Stimulated activated naive CD8-positive, alpha-beta T cell treated with anti-CD3 and anti-CD28 coated beads, Interleukin-15, Interleukin-2, amounts not matched to agents 100 U/mL and 50 U/mL, for 24 hours (primary cell): ENCODE measurements at regions not wholly inside any gene's neighbourhood (a gene's known extent, or its start where the extent isn't known, plus 50 kb on each side); places are given as distances from the start of the nearest gene placed in this dataset.
"Not testable (repeated sequence)": the region's sequence is repeated elsewhere in the genome, so short reads cannot be mapped to it uniquely, and the experiment has no call there.

ENCODE experiments used
- ATAC-seq: fragments of 150-1000 bp; cut with Tn5 transposase; one replicate; pipeline ENCODE4 v1.10.0; 2021
- DNase-seq: peaks from one replicate; pipeline ENCODE4 v3.0.0; 2021

GRCh38 chr9:63812822-63813221, 1472.2 kb downstream of the FOXD4L5 start:
- not testable (repeated sequence) for DNase-seq
- peak; percentile 86 for ATAC-seq

- not testable (repeated sequence) for ATAC-seq, DNase-seq
Observed at GRCh38 chr9:63804205-63804604, 1480.8 kb downstream of the FOXD4L5 start.

GRCh38 chr9:63794081-63794685, 1490.8 kb downstream of the FOXD4L5 start:
- ATAC-seq, DNase-seq: not testable (repeated sequence)

- not testable (repeated sequence) for DNase-seq, ATAC-seq
Observed at GRCh38 chr9:63787454-63787853, 1497.6 kb downstream of the FOXD4L5 start.

GRCh38 chr9:63785059-63785458, 1500.0 kb downstream of the FOXD4L5 start:
- not testable (repeated sequence) for ATAC-seq

GRCh38 chr9:63784421-63784820, 1500.6 kb downstream of the FOXD4L5 start:
- DNase-seq, ATAC-seq: not testable (repeated sequence)

More at GRCh38 chr9:63785059-63785458, 1500.0 kb downstream of the FOXD4L5 start:
- not testable (repeated sequence) for DNase-seq

GRCh38 chr9:63781817-63782439, 1503.1 kb downstream of the FOXD4L5 start:
- not testable (repeated sequence) for ATAC-seq, DNase-seq

- DNase-seq: not testable (repeated sequence)
- ATAC-seq: peak; percentile 96
Observed at GRCh38 chr9:63781390-63781789, 1503.6 kb downstream of the FOXD4L5 start.

GRCh38 chr9:63776220-63776619, 1508.8 kb downstream of the FOXD4L5 start:
- not testable (repeated sequence) for ATAC-seq, DNase-seq

- ATAC-seq, DNase-seq: not testable (repeated sequence)
Observed at GRCh38 chr9:63775092-63775426, 1510.0 kb downstream of the FOXD4L5 start.

- DNase-seq, ATAC-seq: not testable (repeated sequence)
Observed at GRCh38 chr9:63774369-63775091, 1510.5 kb downstream of the FOXD4L5 start.

GRCh38 chr9:63762230-63762629, 1522.8 kb downstream of the FOXD4L5 start:
- not testable (repeated sequence) for ATAC-seq, DNase-seq

- not testable (repeated sequence) for DNase-seq, ATAC-seq
Observed at GRCh38 chr9:63729021-63729420, 1556.0 kb downstream of the FOXD4L5 start.

- no peak for DNase-seq
- ATAC-seq: no peak
Observed at GRCh38 chr9:63728287-63728686, 1556.7 kb downstream of the FOXD4L5 start.

- not testable (repeated sequence) for ATAC-seq, DNase-seq
Observed at GRCh38 chr9:63708285-63708684, 1576.7 kb downstream of the FOXD4L5 start.

GRCh38 chr9:63704456-63704855, 1580.6 kb downstream of the FOXD4L5 start:
- not testable (repeated sequence) for ATAC-seq

GRCh38 chr9:63703670-63704069, 1581.3 kb downstream of the FOXD4L5 start:
- ATAC-seq: not testable (repeated sequence)
- DNase-seq: peak; percentile 30

More at GRCh38 chr9:63704456-63704855, 1580.6 kb downstream of the FOXD4L5 start:
- DNase-seq: not testable (repeated sequence)

GRCh38 chr9:63703138-63703665, 1581.8 kb downstream of the FOXD4L5 start:
- not testable (repeated sequence) for DNase-seq, ATAC-seq
